ENCODE measurements at regions not wholly inside any gene's neighbourhood (a gene's known extent, or its start where the extent isn't known, plus 50 kb on each side); places are given as distances from the start of the nearest gene placed in this dataset.

DNA sequence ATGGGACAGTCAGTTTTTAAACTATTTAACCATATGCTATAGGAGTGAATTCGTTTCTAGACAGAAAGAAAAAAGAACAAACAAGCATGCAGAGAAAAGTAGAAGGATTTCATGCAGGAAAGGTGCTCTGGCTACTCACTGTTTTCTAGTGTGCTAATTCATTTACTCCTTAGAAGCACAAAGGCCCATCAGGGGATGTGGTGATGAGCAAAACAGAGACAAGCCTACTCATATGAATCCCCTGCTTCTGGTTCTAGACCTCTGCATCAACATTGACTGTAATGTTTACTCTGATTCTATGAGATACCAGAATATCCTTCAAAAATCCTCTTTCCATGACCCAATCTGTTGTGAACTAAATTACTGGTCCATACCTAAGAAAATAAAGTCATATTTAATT lies 801.9 kb downstream of the PLOD2 start:
- no peak overlapping the region for H3K9ac ChIP-seq (ENCODE audit: low read length)
- H3K9me2 ChIP-seq (ENCODE audit: insufficient read depth, low read length), result no peaks in the 10 kb centered on the region
- H3F3A ChIP-seq (ENCODE audit: insufficient read depth, low read length, poor library complexity, severe bottlenecking), result no peaks in the 10 kb centered on the region
- H3K79me2 ChIP-seq (replicated peaks; ENCODE audit: insufficient read depth, low read length), result no peaks in the 10 kb centered on the region
- no peak overlapping the region for H3K4me2 ChIP-seq (ENCODE audit: low read length)
- H3K4me3 ChIP-seq (ENCODE audit: low read length), result no peak overlapping the region
- H3K27ac ChIP-seq (ENCODE audit: low read length), result no peak overlapping the region
- no peak for TF ChIP-seq MXI1 (conservative IDR thresholded peaks at IDR 0.05; ENCODE audit: poor library complexity, severe bottlenecking)
- no peak for TF ChIP-seq EZH2 (IDR thresholded peaks at IDR 0.05; ENCODE audit: borderline replicate concordance, insufficient read depth, low read length, poor library complexity, severe bottlenecking)
- no peak for TF ChIP-seq RAD21 (conservative IDR thresholded peaks at IDR 0.05)
- TF ChIP-seq, protein P1, sequence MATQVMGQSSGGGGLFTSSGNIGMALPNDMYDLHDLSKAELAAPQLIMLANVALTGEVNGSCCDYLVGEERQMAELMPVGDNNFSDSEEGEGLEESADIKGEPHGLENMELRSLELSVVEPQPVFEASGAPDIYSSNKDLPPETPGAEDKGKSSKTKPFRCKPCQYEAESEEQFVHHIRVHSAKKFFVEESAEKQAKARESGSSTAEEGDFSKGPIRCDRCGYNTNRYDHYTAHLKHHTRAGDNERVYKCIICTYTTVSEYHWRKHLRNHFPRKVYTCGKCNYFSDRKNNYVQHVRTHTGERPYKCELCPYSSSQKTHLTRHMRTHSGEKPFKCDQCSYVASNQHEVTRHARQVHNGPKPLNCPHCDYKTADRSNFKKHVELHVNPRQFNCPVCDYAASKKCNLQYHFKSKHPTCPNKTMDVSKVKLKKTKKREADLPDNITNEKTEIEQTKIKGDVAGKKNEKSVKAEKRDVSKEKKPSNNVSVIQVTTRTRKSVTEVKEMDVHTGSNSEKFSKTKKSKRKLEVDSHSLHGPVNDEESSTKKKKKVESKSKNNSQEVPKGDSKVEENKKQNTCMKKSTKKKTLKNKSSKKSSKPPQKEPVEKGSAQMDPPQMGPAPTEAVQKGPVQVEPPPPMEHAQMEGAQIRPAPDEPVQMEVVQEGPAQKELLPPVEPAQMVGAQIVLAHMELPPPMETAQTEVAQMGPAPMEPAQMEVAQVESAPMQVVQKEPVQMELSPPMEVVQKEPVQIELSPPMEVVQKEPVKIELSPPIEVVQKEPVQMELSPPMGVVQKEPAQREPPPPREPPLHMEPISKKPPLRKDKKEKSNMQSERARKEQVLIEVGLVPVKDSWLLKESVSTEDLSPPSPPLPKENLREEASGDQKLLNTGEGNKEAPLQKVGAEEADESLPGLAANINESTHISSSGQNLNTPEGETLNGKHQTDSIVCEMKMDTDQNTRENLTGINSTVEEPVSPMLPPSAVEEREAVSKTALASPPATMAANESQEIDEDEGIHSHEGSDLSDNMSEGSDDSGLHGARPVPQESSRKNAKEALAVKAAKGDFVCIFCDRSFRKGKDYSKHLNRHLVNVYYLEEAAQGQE (IDR thresholded peaks at IDR 0.05; ENCODE audit: borderline replicate concordance), result no peak
- TF ChIP-seq SMC3 (conservative IDR thresholded peaks at IDR 0.05; ENCODE audit: poor library complexity), result no peak
- no peak for TF ChIP-seq TAF1 (IDR thresholded peaks at IDR 0.05; ENCODE audit: low read depth)
- no peak overlapping the region for H2AFZ ChIP-seq (ENCODE audit: low read depth, low read length)
- no peaks in the 10 kb centered on the region for H3K9me3 ChIP-seq (ENCODE audit: low read length)
- no peaks in the 10 kb centered on the region for H3K36me3 ChIP-seq (ENCODE audit: insufficient read depth, low read length)
- H3K27me3 ChIP-seq (ENCODE audit: insufficient read depth, low read depth, low read length), result no peaks in the 10 kb centered on the region
- no peaks in the 10 kb centered on the region for H4K20me1 ChIP-seq (ENCODE audit: insufficient read depth)

DNA sequence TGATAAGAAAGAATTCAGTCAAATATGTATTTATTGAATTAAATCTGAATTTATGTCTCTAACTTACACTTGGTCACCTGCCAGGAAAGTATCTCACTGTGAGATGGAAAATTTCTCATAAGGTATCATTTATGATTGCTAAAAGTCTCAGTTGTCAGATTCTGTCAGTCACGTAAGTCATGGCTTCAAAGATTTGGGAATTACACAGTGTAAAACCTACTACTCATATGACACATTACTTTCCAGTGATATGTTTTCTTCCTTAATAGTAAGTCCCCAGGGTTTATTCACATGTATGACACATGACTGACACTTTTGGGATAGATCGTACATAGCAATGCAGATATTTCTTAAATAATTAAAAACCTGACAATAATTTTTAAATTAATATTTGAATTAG lies 792.2 kb downstream of the PLOD2 start:
- no peak overlapping the region for H3K9ac ChIP-seq (ENCODE audit: low read length)
- H3K4me3 ChIP-seq (ENCODE audit: low read length), result no peak overlapping the region
- TF ChIP-seq, protein P1 (IDR thresholded peaks at IDR 0.05; ENCODE audit: borderline replicate concordance), result peak; percentile 75
- TF ChIP-seq EZH2 (IDR thresholded peaks at IDR 0.05; ENCODE audit: borderline replicate concordance, insufficient read depth, low read length, poor library complexity, severe bottlenecking) (no peak), MXI1 (conservative IDR thresholded peaks at IDR 0.05; ENCODE audit: poor library complexity, severe bottlenecking) (no peak), EP300 (conservative IDR thresholded peaks at IDR 0.05; ENCODE audit: poor library complexity, severe bottlenecking) (peak; percentile 98), RAD21 (conservative IDR thresholded peaks at IDR 0.05) (no peak), POLR2AphosphoS5 (IDR thresholded peaks at IDR 0.05) (peak; percentile 83)

More for the DNA sequence above, 792.2 kb downstream of the PLOD2 start:
- Histone ChIP-seq H3K27me3 (ENCODE audit: insufficient read depth, low read depth, low read length) (no peaks in the 10 kb centered on the region), H3K27ac (ENCODE audit: low read length) (no peak overlapping the region), H3F3A (ENCODE audit: insufficient read depth, low read length, poor library complexity, severe bottlenecking) (no peaks in the 10 kb centered on the region), H3K36me3 (ENCODE audit: insufficient read depth, low read length) (no peaks in the 10 kb centered on the region), H3K4me2 (ENCODE audit: low read length) (no peak overlapping the region), H2AFZ (ENCODE audit: low read depth, low read length) (no peak overlapping the region), H3K9me3 (ENCODE audit: low read length) (no peaks in the 10 kb centered on the region), H4K20me1 (ENCODE audit: insufficient read depth) (no peaks in the 10 kb centered on the region), H3K79me2 (replicated peaks; ENCODE audit: insufficient read depth, low read length) (no peaks in the 10 kb centered on the region), H3K9me2 (ENCODE audit: insufficient read depth, low read length) (no peaks in the 10 kb centered on the region)
